SK-MEL-5 (cell line): ENCODE measurements at regions not wholly inside any gene's neighbourhood (a gene's known extent, or its start where the extent isn't known, plus 50 kb on each side); places are given as distances from the start of the nearest gene placed in this dataset.
"Not testable (repeated sequence)": the region's sequence is repeated elsewhere in the genome, so short reads cannot be mapped to it uniquely, and the experiment has no call there.

Experiments used
- DNase-seq: peaks from one replicate; pipeline ENCODE4 v3.0.0-alpha.2; 2016; ENCODE audit warnings: low read depth, low spot score
- in situ Hi-C: cut with HindIII; loops from 2 replicates; pipeline ENCODE4 v1.10.0; 2016; ENCODE audit warnings: low sequenced_read_pairs, high pct_unique_total_duplicates, low pct_unique_long_range_greater_than_20kb

- in situ Hi-C loops = no loop called here
Observed at GRCh38 chr2:187878112-187878511, 323.9 kb upstream of the TFPI start.

GRCh38 chr2:187879491-187879890, 325.3 kb upstream of the TFPI start:
- in situ Hi-C loops = no loop called here
- DNase-seq = no peak

More at GRCh38 chr2:187878112-187878511, 323.9 kb upstream of the TFPI start:
- no peak for DNase-seq

GRCh38 chr2:187884003-187884402, 329.8 kb upstream of the TFPI start:
- in situ Hi-C loops = no loop called here
- DNase-seq = no peak

GRCh38 chr2:187890690-187891089, 336.5 kb upstream of the TFPI start:
- in situ Hi-C loops = no loop called here
- DNase-seq = no peak

- in situ Hi-C loops = no loop called here
- no peak for DNase-seq
Observed at GRCh38 chr2:187900021-187900420, 345.8 kb upstream of the TFPI start.

GRCh38 chr2:187906021-187906420, 351.8 kb upstream of the TFPI start:
- in situ Hi-C loops = no loop called here
- peak; percentile 41 for DNase-seq

- DNase-seq, in situ Hi-C loops: not testable (repeated sequence)
Observed at GRCh38 chr2:187910922-187911321, 356.7 kb upstream of the TFPI start.

- in situ Hi-C loops = no loop called here
- no peak for DNase-seq
Observed at GRCh38 chr2:187912950-187913349, 358.7 kb upstream of the TFPI start.

GRCh38 chr2:187915810-187916209, 361.6 kb upstream of the TFPI start:
- in situ Hi-C loops = no loop called here

GRCh38 chr2:187916799-187917198, 362.6 kb upstream of the TFPI start:
- no peak for DNase-seq
- in situ Hi-C loops = no loop called here

More at GRCh38 chr2:187915810-187916209, 361.6 kb upstream of the TFPI start:
- DNase-seq = no peak

GRCh38 chr2:187917535-187917934, 363.3 kb upstream of the TFPI start:
- in situ Hi-C loops = no loop called here

GRCh38 chr2:187918996-187919821, 365.0 kb upstream of the TFPI start:
- in situ Hi-C loops = no loop called here
- DNase-seq = no peak

More at GRCh38 chr2:187917535-187917934, 363.3 kb upstream of the TFPI start:
- no peak for DNase-seq

GRCh38 chr2:187920511-187920910, 366.3 kb upstream of the TFPI start:
- no peak for DNase-seq
- in situ Hi-C loops = no loop called here

- peak; percentile 16 for DNase-seq
- in situ Hi-C loops = no loop called here
Observed at GRCh38 chr2:187922846-187923245, 368.6 kb upstream of the TFPI start.

- DNase-seq = no peak
- in situ Hi-C loops = no loop called here
Observed at GRCh38 chr2:187924293-187924692, 367.4 kb upstream of the GULP1 start.

GRCh38 chr2:187934236-187934635, 357.4 kb upstream of the GULP1 start:
- DNase-seq = no peak

GRCh38 chr2:187934692-187935091, 357.0 kb upstream of the GULP1 start:
- DNase-seq = no peak
- in situ Hi-C loops = no loop called here

More at GRCh38 chr2:187934236-187934635, 357.4 kb upstream of the GULP1 start:
- in situ Hi-C loops = no loop called here

- in situ Hi-C loops = no loop called here
- DNase-seq = no peak
Observed at GRCh38 chr2:187935126-187935525, 356.5 kb upstream of the GULP1 start.

- in situ Hi-C loops = no loop called here
- no peak for DNase-seq
Observed at GRCh38 chr2:187936228-187936627, 355.4 kb upstream of the GULP1 start.
